ENCODE measurements at regions not wholly inside any gene's neighbourhood (a gene's known extent, or its start where the extent isn't known, plus 50 kb on each side); places are given as distances from the start of the nearest gene placed in this dataset.

DNA sequence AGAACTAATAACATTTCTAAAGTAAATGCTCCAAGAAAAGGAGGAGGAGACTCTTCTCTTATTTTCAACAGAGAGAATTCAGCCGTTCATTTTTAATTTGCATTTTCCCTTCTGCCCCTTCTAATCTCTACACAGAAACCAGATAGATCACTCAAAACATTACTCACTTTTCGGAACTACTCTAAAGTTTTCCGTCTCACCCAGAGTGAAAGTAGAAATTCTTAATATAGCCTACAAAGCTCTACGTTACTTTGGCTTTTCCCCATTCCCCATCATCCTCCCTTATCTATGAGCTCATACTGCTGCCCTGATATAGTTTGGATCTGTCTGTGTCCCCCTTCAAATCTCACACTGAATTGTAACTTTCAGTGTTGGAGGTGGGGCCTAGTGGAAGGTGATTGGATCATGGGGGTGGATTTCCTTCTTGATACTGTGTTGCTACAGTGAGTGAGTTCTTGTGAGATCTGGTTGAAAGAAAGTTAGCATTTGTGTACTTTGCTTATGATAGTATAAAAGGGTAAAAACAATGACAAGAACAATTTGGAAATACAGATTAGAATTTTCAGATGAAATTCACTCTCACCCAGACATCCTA is 188.2 kb downstream of the AMY1C start:
- DNase-seq = no peak
- no peaks in the 10 kb centered on the region for H3K27me3 ChIP-seq (replicated peaks; ENCODE audit: control insufficient read depth, insufficient read depth, low read length)
- ChIA-PET POLR2A (no interaction called here), CTCF (no interaction called here)
- BruUV-seq (replicated peaks) = no TSS peak
- H3K9me3 ChIP-seq = no peaks in the 10 kb centered on the region
- no peaks in the 10 kb centered on the region for H3K36me3 ChIP-seq (ENCODE audit: control insufficient read depth, insufficient read depth, low read length)
- Mint-ChIP-seq H3K27me3 (ENCODE audit: insufficient read depth, unreplicated experiment) (peaks cover 2% of the 10 kb centered on the region), H3K4me1 (ENCODE audit: low read depth, unreplicated experiment) (no peaks in the 10 kb centered on the region), H3K4me3 (ENCODE audit: unreplicated experiment) (no peak overlapping the region), H3K27ac (ENCODE audit: unreplicated experiment) (no peak overlapping the region), H3K9me3 (ENCODE audit: unreplicated experiment) (no peaks in the 10 kb centered on the region), H3K36me3 (ENCODE audit: insufficient read depth, unreplicated experiment) (no peaks in the 10 kb centered on the region)
- intact Hi-C loops (cut with micrococcal nuclease; ENCODE audit: unreplicated experiment) = no loop called here
- TF ChIP-seq, protein P1, sequence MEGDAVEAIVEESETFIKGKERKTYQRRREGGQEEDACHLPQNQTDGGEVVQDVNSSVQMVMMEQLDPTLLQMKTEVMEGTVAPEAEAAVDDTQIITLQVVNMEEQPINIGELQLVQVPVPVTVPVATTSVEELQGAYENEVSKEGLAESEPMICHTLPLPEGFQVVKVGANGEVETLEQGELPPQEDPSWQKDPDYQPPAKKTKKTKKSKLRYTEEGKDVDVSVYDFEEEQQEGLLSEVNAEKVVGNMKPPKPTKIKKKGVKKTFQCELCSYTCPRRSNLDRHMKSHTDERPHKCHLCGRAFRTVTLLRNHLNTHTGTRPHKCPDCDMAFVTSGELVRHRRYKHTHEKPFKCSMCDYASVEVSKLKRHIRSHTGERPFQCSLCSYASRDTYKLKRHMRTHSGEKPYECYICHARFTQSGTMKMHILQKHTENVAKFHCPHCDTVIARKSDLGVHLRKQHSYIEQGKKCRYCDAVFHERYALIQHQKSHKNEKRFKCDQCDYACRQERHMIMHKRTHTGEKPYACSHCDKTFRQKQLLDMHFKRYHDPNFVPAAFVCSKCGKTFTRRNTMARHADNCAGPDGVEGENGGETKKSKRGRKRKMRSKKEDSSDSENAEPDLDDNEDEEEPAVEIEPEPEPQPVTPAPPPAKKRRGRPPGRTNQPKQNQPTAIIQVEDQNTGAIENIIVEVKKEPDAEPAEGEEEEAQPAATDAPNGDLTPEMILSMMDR (IDR thresholded peaks at IDR 0.05; ENCODE audit: insufficient read depth in 1 of 2, low read depth in 1 of 2, low read length in 1 of 2, severe bottlenecking in 1 of 2, unreplicated experiment in 1 of 2) = no peak
- H3K4me3 ChIP-seq (ENCODE audit: low read depth, low read length) = no peak overlapping the region
- H3K4me1 ChIP-seq = no peaks in the 10 kb centered on the region

DNA sequence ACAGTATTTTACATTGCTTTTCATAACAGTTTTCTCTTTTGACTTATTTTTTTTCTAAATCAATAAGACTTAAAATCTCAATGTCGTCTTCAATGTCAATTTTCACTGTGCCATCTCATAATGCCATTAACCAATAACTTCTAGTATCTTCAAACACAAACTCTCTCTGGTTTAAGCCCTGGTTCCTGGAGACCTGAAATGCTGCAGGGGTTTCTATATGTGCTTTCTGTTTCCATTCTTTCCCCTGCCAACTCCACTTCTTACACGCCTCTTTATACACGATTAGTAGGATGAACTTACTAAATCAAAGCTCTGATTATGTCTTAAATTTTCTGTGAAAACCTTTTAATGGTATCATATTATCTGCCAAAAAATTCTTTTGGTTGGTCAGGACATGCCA is 191.4 kb downstream of the AMY1C start:
- H3K4me3 ChIP-seq (ENCODE audit: low read depth, low read length) = no peak overlapping the region
- Mint-ChIP-seq H3K36me3 (ENCODE audit: insufficient read depth, unreplicated experiment) (no peaks in the 10 kb centered on the region), H3K27me3 (ENCODE audit: insufficient read depth, unreplicated experiment) (peaks cover 2% of the 10 kb centered on the region), H3K4me3 (ENCODE audit: unreplicated experiment) (no peak overlapping the region), H3K9me3 (ENCODE audit: unreplicated experiment) (no peaks in the 10 kb centered on the region), H3K27ac (ENCODE audit: unreplicated experiment) (no peak overlapping the region), H3K4me1 (ENCODE audit: low read depth, unreplicated experiment) (no peaks in the 10 kb centered on the region)
- H3K27me3 ChIP-seq (replicated peaks; ENCODE audit: control insufficient read depth, insufficient read depth, low read length) = no peaks in the 10 kb centered on the region
- H3K4me1 ChIP-seq = no peaks in the 10 kb centered on the region
- no peaks in the 10 kb centered on the region for H3K36me3 ChIP-seq (ENCODE audit: control insufficient read depth, insufficient read depth, low read length)
- no peaks in the 10 kb centered on the region for H3K9me3 ChIP-seq
- POLR2A ChIA-PET = no interaction called here
- intact Hi-C loops (cut with micrococcal nuclease; ENCODE audit: unreplicated experiment) = no loop called here
- TF ChIP-seq, protein P1 (IDR thresholded peaks at IDR 0.05; ENCODE audit: insufficient read depth in 1 of 2, low read depth in 1 of 2, low read length in 1 of 2, severe bottlenecking in 1 of 2, unreplicated experiment in 1 of 2) = no peak
- no peak for DNase-seq
- CTCF ChIA-PET = no interaction called here
- no TSS peak for BruUV-seq (replicated peaks)

DNA sequence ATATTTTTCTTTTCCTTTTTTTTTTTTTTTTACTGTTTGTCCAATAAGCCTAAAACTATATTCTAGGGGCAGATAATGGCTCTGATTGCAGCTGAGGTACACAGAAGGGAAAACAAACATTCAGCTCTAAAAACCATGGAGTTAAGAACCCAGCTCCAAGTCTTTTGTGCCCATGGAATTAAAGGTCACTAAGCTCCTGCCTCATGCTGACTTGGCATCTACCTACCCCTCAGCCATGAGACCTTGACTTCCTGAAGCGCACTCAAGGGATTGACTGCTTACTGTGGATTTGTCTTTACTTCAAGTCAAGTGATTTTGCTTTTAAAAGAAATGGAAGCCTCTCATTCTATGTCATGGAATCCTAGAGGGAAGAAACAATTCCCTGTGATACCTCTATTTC is 192.3 kb downstream of the AMY1C start:
- BruUV-seq (replicated peaks) = no TSS peak
- Histone ChIP-seq H3K4me3 (ENCODE audit: low read depth, low read length) (no peak overlapping the region), H3K9me3 (no peaks in the 10 kb centered on the region), H3K27me3 (replicated peaks; ENCODE audit: control insufficient read depth, insufficient read depth, low read length) (no peaks in the 10 kb centered on the region), H3K4me1 (no peaks in the 10 kb centered on the region), H3K36me3 (ENCODE audit: control insufficient read depth, insufficient read depth, low read length) (no peaks in the 10 kb centered on the region)
- ChIA-PET CTCF (no interaction called here), POLR2A (no interaction called here)
- intact Hi-C loops (cut with micrococcal nuclease; ENCODE audit: unreplicated experiment) = no loop called here
- no peak for DNase-seq
- no peak overlapping the region for H3K27ac Mint-ChIP-seq (ENCODE audit: unreplicated experiment)
- peaks cover 2% of the 10 kb centered on the region for H3K27me3 Mint-ChIP-seq (ENCODE audit: insufficient read depth, unreplicated experiment)
- TF ChIP-seq, protein P1 (IDR thresholded peaks at IDR 0.05; ENCODE audit: insufficient read depth in 1 of 2, low read depth in 1 of 2, low read length in 1 of 2, severe bottlenecking in 1 of 2, unreplicated experiment in 1 of 2) = no peak
- H3K36me3 Mint-ChIP-seq (ENCODE audit: insufficient read depth, unreplicated experiment) = no peaks in the 10 kb centered on the region
- H3K9me3 Mint-ChIP-seq (ENCODE audit: unreplicated experiment) = no peaks in the 10 kb centered on the region
- no peak overlapping the region for H3K4me3 Mint-ChIP-seq (ENCODE audit: unreplicated experiment)
- H3K4me1 Mint-ChIP-seq (ENCODE audit: low read depth, unreplicated experiment) = no peaks in the 10 kb centered on the region
